ENCODE measurements at regions not wholly inside any gene's neighbourhood (a gene's known extent, or its start where the extent isn't known, plus 50 kb on each side); places are given as distances from the start of the nearest gene placed in this dataset.

DNA sequence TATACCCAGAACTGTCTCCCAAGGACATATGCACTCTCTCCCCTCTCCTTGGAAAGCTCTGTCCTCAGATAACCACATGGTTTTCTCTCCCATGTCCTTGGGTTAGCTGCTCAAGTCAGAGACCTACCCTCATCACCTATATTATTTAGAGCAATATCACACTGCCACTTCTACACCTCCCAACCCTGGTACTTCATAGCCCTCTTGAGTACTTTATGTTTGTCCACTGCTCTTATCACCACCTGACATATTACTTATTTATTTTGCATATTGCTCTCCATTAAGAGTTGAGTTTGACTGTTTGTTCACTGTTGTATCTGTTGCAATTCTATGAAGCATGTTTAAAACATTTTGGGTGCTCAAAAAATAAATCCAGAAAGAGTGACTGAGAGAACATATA, 126.3 kb upstream of the ATP1B1 start:
- TF ChIP-seq, protein P1, sequence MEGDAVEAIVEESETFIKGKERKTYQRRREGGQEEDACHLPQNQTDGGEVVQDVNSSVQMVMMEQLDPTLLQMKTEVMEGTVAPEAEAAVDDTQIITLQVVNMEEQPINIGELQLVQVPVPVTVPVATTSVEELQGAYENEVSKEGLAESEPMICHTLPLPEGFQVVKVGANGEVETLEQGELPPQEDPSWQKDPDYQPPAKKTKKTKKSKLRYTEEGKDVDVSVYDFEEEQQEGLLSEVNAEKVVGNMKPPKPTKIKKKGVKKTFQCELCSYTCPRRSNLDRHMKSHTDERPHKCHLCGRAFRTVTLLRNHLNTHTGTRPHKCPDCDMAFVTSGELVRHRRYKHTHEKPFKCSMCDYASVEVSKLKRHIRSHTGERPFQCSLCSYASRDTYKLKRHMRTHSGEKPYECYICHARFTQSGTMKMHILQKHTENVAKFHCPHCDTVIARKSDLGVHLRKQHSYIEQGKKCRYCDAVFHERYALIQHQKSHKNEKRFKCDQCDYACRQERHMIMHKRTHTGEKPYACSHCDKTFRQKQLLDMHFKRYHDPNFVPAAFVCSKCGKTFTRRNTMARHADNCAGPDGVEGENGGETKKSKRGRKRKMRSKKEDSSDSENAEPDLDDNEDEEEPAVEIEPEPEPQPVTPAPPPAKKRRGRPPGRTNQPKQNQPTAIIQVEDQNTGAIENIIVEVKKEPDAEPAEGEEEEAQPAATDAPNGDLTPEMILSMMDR (IDR thresholded peaks at IDR 0.05; ENCODE audit: borderline replicate concordance, extremely low read depth, low read length, poor library complexity, severe bottlenecking) = no peak
- no peak for TF ChIP-seq EZH2 (IDR thresholded peaks at IDR 0.05; ENCODE audit: borderline replicate concordance, low read depth, low read length, severe bottlenecking)
